Left ventricle myocardium inferior (tissue), 1 donor: ENCODE measurements at regions not wholly inside any gene's neighbourhood (a gene's known extent, or its start where the extent isn't known, plus 50 kb on each side); places are given as distances from the start of the nearest gene placed in this dataset.

Experiments
- DNase-seq: peaks from one replicate; pipeline ENCODE4 v3.0.0-alpha.2; 2020
- H3K27ac ChIP-seq: fragments of 200-600 bp; replicated peaks from 2 replicates; pipeline ENCODE4 v1.8.0; 2021
- H3K27me3 ChIP-seq: fragments of 200-600 bp; 2 replicates; pipeline ENCODE4 v1.8.0; 2021; ENCODE audit warnings: low read depth
- H3K36me3 ChIP-seq: fragments of 200-600 bp; 2 replicates; pipeline ENCODE4 v1.8.0; 2021
- H3K4me1 ChIP-seq: fragments of 200-600 bp; 2 replicates; pipeline ENCODE4 v1.8.0; 2021
- H3K4me3 ChIP-seq: fragments of 200-600 bp; 2 replicates; pipeline ENCODE4 v1.8.0; 2021; ENCODE audit warnings: mild to moderate bottlenecking, moderate library complexity
- H3K9me3 ChIP-seq: fragments of 200-600 bp; replicated peaks from 2 replicates; pipeline ENCODE4 v1.8.0; 2021
- intact Hi-C: fragments of 100-400 bp; cut with micrococcal nuclease; formaldehyde crosslinking; loops from one replicate; pipeline ENCODE4 v1.11.0; 2022
- TF ChIP-seq, protein P1 (sequence below): fragments of 200-600 bp; IDR thresholded peaks from 2 replicates; pipeline ENCODE4 v1.8.0; 2021; ENCODE audit warnings: antibody characterized with exemption, mild to moderate bottlenecking, borderline replicate concordance
- donor health status: DM: no; HTN: yes; CAD: no; lungs with severe emphysema.

DNA sequence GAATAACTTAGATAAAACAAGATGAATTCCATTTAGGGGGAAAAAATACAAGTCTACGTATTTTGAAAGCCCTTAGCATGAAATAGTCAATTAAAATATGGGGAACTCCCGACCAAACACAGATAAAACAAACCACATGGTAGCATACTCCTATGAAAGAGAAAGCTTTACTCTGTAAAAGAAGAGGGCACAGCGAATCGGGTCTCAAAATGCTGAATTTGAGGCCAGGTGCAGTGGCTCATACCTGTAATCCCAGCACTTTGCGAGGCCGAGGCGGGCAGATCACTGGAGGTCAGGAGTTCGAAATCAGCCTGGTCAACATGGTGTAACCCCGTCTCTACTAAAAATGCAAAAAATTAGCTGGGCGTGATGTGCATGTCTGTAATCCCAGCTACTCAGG, 116.9 kb upstream of the TIAM1 start:
- no peaks in the 10 kb centered on the region for H3K9me3 ChIP-seq
- H3K4me1 ChIP-seq = no peaks in the 10 kb centered on the region
- no peak overlapping the region for H3K27ac ChIP-seq
- intact Hi-C loops = no loop called here
- TF ChIP-seq, protein P1, sequence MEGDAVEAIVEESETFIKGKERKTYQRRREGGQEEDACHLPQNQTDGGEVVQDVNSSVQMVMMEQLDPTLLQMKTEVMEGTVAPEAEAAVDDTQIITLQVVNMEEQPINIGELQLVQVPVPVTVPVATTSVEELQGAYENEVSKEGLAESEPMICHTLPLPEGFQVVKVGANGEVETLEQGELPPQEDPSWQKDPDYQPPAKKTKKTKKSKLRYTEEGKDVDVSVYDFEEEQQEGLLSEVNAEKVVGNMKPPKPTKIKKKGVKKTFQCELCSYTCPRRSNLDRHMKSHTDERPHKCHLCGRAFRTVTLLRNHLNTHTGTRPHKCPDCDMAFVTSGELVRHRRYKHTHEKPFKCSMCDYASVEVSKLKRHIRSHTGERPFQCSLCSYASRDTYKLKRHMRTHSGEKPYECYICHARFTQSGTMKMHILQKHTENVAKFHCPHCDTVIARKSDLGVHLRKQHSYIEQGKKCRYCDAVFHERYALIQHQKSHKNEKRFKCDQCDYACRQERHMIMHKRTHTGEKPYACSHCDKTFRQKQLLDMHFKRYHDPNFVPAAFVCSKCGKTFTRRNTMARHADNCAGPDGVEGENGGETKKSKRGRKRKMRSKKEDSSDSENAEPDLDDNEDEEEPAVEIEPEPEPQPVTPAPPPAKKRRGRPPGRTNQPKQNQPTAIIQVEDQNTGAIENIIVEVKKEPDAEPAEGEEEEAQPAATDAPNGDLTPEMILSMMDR = no peak
- H3K36me3 ChIP-seq = no peaks in the 10 kb centered on the region
- no peak for DNase-seq
- H3K4me3 ChIP-seq = no peak overlapping the region
- no peaks in the 10 kb centered on the region for H3K27me3 ChIP-seq

DNA sequence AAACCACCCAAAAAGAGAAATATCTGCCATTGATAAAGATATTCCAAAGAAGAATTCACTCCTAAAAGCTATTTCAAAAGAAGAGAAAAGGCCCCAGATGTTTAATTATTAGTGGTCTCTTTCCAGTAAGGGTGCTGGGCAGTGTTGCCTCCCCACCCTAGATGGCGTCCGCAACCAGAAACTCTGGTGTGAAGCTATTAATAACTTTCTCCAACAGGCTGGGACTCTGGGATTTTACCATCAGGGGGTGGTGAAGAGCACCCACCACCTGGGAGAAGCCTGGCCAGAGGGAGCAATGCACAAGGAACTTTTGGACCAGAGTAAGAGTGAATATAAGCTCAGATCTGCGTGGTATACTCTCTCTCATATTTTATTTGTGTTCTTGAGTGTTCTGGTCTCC, 115.4 kb upstream of the TIAM1 start:
- Histone ChIP-seq H3K27ac (no peak overlapping the region), H3K36me3 (no peaks in the 10 kb centered on the region), H3K4me1 (no peaks in the 10 kb centered on the region), H3K4me3 (no peak overlapping the region), H3K9me3 (no peaks in the 10 kb centered on the region), H3K27me3 (no peaks in the 10 kb centered on the region)
- TF ChIP-seq, protein P1 = no peak
- no peak for DNase-seq
- intact Hi-C loops = no loop called here

DNA sequence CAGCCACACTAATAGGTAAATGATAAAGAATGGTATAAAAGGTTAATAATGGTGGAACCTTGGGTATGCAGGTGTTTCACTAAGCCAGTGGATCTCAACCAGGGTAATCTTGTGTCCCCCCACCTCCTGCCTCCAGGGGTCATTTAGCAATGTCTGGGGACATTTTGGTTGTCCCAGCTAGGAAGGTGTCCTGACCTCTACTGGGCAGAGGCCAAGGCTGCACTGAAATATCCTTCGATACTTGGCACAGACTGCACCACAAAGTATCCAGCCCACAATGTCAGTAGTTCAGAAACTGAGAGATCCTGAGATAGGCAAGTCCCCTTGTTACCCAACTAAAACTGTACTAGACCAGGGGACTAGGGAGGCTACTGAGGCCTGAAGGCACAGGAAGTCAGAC, 113.6 kb upstream of the TIAM1 start:
- intact Hi-C loops = no loop called here
- no peaks in the 10 kb centered on the region for H3K9me3 ChIP-seq
- H3K27me3 ChIP-seq = no peaks in the 10 kb centered on the region
- no peak for DNase-seq
- no peaks in the 10 kb centered on the region for H3K36me3 ChIP-seq
- no peak overlapping the region for H3K4me3 ChIP-seq
- TF ChIP-seq, protein P1 = no peak
- no peaks in the 10 kb centered on the region for H3K4me1 ChIP-seq
- H3K27ac ChIP-seq = no peak overlapping the region

DNA sequence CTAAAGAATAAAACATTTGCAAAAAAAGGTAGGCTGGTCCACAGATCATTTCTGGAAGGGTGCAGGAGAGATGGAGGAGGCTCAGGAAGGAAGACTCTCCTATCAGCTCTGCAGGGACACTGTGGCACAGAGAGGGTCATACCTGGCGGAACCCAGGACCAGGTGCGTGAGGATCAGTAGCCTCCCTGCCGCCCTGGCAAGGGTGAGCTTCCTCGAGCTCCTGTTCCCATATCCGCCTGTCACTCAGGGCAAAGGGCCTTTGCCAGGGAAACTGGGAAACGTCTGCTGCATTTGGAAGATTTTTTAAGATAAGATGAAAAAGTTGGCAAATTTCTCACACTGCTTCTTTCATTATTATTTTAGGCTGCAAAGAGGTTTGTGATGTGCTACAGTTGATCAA, 112.1 kb upstream of the TIAM1 start:
- no peak overlapping the region for H3K27ac ChIP-seq
- H3K4me1 ChIP-seq = no peaks in the 10 kb centered on the region
- no peak for DNase-seq
- no peaks in the 10 kb centered on the region for H3K27me3 ChIP-seq
- TF ChIP-seq, protein P1 = no peak
- intact Hi-C loops = no loop called here
- H3K9me3 ChIP-seq = no peaks in the 10 kb centered on the region
- H3K36me3 ChIP-seq = no peaks in the 10 kb centered on the region
- H3K4me3 ChIP-seq = no peak overlapping the region

DNA sequence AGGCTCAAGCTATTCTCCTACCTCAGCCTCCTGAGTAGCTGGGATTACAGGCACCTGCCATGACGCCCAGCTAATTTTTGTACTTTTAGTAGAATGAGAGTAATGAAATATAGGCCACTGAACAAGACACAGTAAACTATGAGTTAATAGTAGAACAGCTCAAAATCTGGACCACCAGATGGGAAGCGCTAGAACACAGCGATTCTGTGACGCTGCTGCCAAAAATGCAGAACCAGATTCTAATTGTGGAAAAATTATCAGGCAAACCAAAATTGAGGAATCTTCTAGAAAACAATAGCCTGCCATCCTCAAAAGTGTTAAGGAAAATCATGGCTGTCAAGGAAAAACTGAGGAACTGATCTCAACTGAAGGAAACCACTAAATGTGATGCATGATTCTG, 111.4 kb upstream of the TIAM1 start:
- TF ChIP-seq, protein P1 = no peak
- no peaks in the 10 kb centered on the region for H3K4me1 ChIP-seq
- H3K4me3 ChIP-seq = no peak overlapping the region
- no peaks in the 10 kb centered on the region for H3K9me3 ChIP-seq
- intact Hi-C loops = no loop called here
- H3K27me3 ChIP-seq = no peaks in the 10 kb centered on the region
- H3K27ac ChIP-seq = no peak overlapping the region
- no peak for DNase-seq
- H3K36me3 ChIP-seq = no peaks in the 10 kb centered on the region

DNA sequence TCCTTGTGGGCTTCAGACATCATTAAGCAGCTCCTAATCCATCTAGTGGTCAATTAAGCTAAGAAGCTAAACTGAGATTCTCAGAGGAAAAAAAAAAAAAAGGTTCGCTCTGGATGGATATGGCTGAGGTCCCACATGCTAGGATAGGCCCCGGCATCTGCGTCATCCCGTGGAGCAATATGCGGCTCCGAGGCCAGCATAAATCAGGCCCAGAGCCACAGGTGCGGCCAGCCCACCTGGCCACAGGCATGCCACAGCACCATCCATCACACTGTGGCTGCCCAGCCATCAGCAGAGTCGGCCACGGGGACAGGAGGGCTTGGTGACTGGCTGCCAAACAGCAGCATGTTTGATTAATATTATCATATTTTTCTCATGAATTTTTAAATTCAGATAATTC, 106.9 kb upstream of the TIAM1 start:
- H3K36me3 ChIP-seq = no peaks in the 10 kb centered on the region
- DNase-seq = no peak
- TF ChIP-seq, protein P1 = no peak
- no peaks in the 10 kb centered on the region for H3K27me3 ChIP-seq
- no peaks in the 10 kb centered on the region for H3K9me3 ChIP-seq
- H3K4me3 ChIP-seq = no peak overlapping the region
- intact Hi-C loops = no loop called here
- no peak overlapping the region for H3K27ac ChIP-seq
- no peaks in the 10 kb centered on the region for H3K4me1 ChIP-seq
